GM12874 (cell line): ENCODE measurements at regions not wholly inside any gene's neighbourhood (a gene's known extent, or its start where the extent isn't known, plus 50 kb on each side); places are given as distances from the start of the nearest gene placed in this dataset.

Source experiments
- TF ChIP-seq, protein P1 (sequence below): IDR thresholded peaks from 2 replicates; pipeline ENCODE4 v1.5.1; 2011; ENCODE audit warnings: low read depth, mild to moderate bottlenecking, control low read depth, low read length, moderate library complexity; ENCODE audit not compliant: insufficient read depth

DNA sequence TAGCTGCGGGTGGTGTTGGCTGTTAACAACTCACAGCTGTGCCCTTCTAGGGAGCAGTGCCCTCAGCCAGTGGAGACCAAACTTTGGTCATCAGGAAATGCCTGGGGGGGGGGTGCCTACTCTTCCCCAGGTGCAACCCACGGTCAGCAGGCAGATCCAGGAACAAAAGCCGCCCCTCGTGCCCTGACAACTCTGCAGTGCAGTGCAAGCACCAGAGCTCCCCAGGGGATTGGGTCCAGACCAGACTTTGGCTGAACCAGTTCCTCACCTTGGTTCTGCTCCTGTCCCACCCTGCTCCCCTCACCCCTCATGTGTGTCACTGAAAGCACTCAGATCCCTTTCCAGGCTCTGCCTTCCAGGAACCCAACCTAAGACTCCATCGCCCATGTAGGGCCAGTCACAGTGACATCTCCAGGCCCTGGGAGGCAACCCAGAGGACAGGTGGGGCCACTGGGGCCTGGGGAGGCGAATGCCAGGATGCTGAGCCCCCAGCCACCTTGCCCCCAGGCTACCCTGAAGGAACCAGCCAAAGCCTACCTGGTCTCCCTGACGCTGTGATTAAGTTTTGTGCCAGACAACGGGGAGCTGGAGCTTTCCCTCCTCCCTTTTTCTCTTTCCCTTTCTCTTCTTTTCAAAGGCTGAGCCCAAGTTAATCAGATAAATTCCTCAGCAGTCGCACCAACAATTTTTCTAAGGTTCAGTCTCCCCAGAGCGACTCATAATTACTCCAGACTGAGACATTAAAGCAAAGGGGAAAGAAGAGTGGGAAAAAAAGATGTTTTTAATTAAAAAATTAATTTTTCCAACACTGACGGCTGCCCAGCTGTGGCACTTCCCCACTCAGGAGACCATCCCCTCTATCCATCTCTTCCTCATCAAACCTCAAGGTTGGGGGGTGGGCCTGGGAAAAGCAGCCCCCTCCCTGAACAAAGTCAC is 207.5 kb upstream of the LINGO1 start:
- TF ChIP-seq, protein P1, sequence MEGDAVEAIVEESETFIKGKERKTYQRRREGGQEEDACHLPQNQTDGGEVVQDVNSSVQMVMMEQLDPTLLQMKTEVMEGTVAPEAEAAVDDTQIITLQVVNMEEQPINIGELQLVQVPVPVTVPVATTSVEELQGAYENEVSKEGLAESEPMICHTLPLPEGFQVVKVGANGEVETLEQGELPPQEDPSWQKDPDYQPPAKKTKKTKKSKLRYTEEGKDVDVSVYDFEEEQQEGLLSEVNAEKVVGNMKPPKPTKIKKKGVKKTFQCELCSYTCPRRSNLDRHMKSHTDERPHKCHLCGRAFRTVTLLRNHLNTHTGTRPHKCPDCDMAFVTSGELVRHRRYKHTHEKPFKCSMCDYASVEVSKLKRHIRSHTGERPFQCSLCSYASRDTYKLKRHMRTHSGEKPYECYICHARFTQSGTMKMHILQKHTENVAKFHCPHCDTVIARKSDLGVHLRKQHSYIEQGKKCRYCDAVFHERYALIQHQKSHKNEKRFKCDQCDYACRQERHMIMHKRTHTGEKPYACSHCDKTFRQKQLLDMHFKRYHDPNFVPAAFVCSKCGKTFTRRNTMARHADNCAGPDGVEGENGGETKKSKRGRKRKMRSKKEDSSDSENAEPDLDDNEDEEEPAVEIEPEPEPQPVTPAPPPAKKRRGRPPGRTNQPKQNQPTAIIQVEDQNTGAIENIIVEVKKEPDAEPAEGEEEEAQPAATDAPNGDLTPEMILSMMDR: no peak

DNA sequence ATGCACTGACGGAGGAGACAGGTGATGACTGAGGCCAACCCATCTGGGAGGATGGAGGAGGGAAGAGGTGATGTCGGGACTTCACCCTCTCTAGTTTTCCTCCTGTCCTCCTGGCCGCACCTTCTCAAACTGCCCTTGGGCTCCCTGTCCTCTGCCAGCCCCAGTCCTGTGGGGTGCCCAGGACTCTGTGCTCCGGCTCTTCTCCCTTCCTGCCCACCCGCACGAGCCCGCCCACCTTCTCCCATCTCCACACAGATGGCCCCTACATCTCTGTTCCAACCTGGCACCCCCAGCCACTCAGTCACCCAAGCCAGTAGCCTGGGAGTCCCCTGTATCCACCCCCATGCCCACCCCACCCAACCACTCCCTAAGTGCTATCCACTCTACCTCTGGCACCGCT is 206.7 kb upstream of the LINGO1 start:
- TF ChIP-seq, protein P1: no peak

DNA sequence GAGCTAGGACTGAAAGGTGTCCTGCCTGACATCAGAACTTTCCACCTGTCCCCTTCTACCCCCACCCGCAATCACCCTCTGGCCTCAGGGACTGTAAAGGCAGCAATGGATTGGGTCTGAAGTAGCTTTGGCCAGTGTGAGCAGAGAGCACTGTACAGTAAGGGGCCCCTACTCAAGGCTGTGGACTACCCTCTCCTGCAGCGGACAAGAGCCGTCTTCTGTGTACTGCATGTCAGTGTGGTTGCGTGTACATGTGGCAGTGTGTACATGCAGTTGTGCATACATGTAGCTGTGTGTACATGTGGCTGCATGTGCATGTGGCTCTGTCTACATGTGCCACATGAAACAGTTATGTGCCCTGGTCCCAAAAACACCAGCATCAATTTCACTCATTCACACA is 205.9 kb upstream of the LINGO1 start:
- TF ChIP-seq, protein P1: no peak

DNA sequence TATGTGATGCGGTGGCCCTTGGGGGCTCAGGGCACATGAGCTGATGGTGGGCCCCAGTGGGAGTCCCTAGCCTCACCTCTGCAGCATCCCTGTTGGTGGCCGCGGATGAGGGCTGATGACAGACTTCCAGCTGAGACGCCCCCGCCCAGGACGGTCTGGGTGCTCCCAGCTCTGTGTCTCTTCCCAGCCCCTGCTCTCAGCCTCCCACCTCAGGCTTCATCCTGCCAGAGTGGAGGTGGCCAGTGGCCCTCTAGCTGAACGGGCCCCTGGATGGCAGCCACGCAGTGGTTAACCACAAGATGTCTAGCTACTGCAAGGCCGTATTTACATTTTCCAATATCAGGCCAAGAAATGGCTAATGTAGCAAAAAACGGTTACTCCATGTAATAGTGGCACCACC is 205.3 kb upstream of the LINGO1 start:
- TF ChIP-seq, protein P1: no peak

DNA sequence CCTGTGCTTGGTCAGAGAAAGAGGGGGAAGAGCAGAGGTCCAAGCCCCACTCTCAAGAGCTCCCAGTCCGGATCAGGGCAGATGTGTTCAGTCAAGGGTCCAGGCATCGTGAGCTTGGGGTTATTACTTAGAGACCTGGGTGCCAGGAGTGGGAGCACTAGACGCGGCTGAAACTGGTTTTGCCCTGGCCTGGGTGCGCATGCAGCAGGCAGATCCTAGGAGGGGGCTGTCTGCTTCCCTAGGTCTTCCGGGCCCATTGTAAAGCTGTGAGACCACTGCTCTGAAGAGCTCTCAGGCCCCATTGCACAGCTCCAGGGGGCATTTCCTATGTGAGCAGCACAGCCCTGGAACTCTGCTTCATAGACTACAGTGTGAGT is 204.9 kb upstream of the LINGO1 start:
- TF ChIP-seq, protein P1: no peak

DNA sequence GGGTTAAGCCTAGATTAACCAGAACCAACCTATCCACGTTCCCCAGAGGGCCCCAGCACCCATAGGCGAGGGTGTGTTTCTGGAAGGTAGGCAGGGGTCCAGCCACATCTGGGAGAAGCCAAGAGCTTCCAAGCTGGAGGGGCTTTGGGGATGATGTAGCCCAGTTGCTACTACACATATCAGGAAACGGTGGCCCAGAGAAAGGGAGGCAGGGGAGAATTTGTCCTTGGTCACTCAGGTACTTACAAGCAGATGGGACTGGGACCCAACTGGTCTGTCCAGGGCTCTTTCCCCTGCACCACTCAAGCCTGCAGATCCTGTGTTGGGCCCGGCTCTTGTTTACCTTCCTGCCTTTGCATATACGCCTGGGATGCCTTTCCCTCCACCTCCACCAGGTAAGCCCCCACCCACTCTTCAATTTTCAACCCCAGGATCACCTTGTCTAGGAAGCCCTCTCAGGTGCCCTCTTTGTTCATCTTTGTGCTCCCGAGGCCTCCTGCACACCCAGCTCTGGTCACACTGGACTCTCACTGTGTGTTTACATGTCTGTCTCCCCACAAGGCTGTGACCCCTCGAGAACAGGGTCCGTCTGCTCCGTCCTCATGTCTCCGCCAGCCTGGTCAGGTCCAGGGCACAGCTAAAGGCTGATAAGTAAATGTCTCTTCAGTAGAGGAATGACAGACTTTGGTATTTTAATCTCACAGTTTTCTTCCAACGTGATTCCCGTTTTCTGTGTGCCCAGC is 204.4 kb upstream of the LINGO1 start:
- TF ChIP-seq, protein P1: no peak

DNA sequence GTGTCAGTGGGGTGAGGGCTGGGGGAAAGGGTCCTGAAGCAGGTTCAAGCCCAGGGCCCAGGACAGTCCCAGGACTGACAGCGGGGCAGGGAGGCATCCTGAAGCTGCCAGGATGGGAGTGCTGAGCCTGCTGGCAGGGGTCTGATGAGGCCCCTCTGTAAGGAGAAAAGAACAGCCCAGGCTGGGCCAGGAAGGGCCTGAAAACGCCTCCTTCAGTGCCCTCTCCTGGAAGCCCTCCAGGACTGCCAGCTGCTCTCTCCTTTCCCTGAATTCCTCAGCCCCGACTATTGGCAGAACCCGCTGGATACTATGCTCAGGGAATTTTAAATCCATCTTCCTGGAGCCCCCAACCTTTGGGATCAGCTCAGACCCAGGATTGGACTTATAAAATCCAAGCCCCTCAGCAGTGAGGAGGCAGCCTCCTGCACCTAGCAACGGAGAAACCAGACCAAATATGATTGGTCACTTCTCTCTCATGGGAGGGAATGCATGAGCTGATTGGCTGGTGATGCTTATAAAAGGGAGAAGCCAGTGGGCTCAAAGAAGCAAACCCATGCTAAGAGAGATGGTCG is 203.5 kb upstream of the LINGO1 start:
- TF ChIP-seq, protein P1: no peak
